ENCODE measurements at regions not wholly inside any gene's neighbourhood (a gene's known extent, or its start where the extent isn't known, plus 50 kb on each side); places are given as distances from the start of the nearest gene placed in this dataset.

- DNase-seq (ENCODE audit: low read depth in 2 of 2): no peak
These were observed 82.4 kb upstream of the ZIC3 start for GRCh38 chrX:137483554-137483953.

- DNase-seq (ENCODE audit: low read depth in 2 of 2): no peak
These were observed 83.8 kb upstream of the ZIC3 start for GRCh38 chrX:137482136-137482535.

- DNase-seq (ENCODE audit: low read depth in 2 of 2): no peak
These were observed 86.5 kb upstream of the ZIC3 start for GRCh38 chrX:137479386-137479785.

- DNase-seq (ENCODE audit: low read depth in 2 of 2): no peak
These were observed 124.2 kb upstream of the ZIC3 start for GRCh38 chrX:137441711-137442110.

GRCh38 chrX:137432609-137433008 is 133.3 kb upstream of the ZIC3 start:
- no peak for DNase-seq (ENCODE audit: low read depth in 2 of 2)

GRCh38 chrX:137431693-137432488 is 134.0 kb upstream of the ZIC3 start:
- DNase-seq (ENCODE audit: low read depth in 2 of 2): no peak

- DNase-seq (ENCODE audit: low read depth in 2 of 2): no peak
These were observed 134.9 kb upstream of the ZIC3 start for GRCh38 chrX:137430984-137431475.

- no peak for DNase-seq (ENCODE audit: low read depth in 2 of 2)
These were observed 135.6 kb upstream of the ZIC3 start for GRCh38 chrX:137430301-137430700.

- DNase-seq (ENCODE audit: low read depth in 2 of 2): no peak
These were observed 136.9 kb upstream of the ZIC3 start for GRCh38 chrX:137428766-137429591.

GRCh38 chrX:137428221-137428661 is 137.7 kb upstream of the ZIC3 start:
- no peak for DNase-seq (ENCODE audit: low read depth in 2 of 2)

- no peak for DNase-seq (ENCODE audit: low read depth in 2 of 2)
These were observed 138.1 kb upstream of the ZIC3 start for GRCh38 chrX:137427816-137428215.

- DNase-seq (ENCODE audit: low read depth in 2 of 2): no peak
These were observed 138.5 kb upstream of the ZIC3 start for GRCh38 chrX:137427426-137427778.

- no peak for DNase-seq (ENCODE audit: low read depth in 2 of 2)
These were observed 139.1 kb upstream of the ZIC3 start for GRCh38 chrX:137426695-137427425.

GRCh38 chrX:137425986-137426385 is 139.9 kb upstream of the ZIC3 start:
- DNase-seq (ENCODE audit: low read depth in 2 of 2): no peak

- DNase-seq (ENCODE audit: low read depth in 2 of 2): no peak
These were observed 140.5 kb upstream of the ZIC3 start for GRCh38 chrX:137425273-137425902.

GRCh38 chrX:137424679-137425078 is 141.2 kb upstream of the ZIC3 start:
- no peak for DNase-seq (ENCODE audit: low read depth in 2 of 2)

- DNase-seq (ENCODE audit: low read depth in 2 of 2): no peak
These were observed 142.7 kb upstream of the ZIC3 start for GRCh38 chrX:137423241-137423640.

- DNase-seq (ENCODE audit: low read depth in 2 of 2): no peak
These were observed 147.8 kb upstream of the ZIC3 start for GRCh38 chrX:137418086-137418485.

- no peak for DNase-seq (ENCODE audit: low read depth in 2 of 2)
These were observed 152.7 kb upstream of the ZIC3 start for GRCh38 chrX:137413190-137413589.

GRCh38 chrX:137405449-137406140 is 160.3 kb upstream of the ZIC3 start:
- DNase-seq (ENCODE audit: low read depth in 2 of 2): no peak

GRCh38 chrX:137401092-137401491 is 164.8 kb upstream of the ZIC3 start:
- DNase-seq (ENCODE audit: low read depth in 2 of 2): no peak
